ENCODE measurements at regions not wholly inside any gene's neighbourhood (a gene's known extent, or its start where the extent isn't known, plus 50 kb on each side); places are given as distances from the start of the nearest gene placed in this dataset.
"Not testable (repeated sequence)": the region's sequence is repeated elsewhere in the genome, so short reads cannot be mapped to it uniquely, and the experiment has no call there.

GRCh38 chr9:33623658-33624586, 99.9 kb downstream of the ANKRD18B start:
- intact Hi-C loops (cut with DNase I): loop anchor here (1.0 kb wide), 1 partner anchor 98 kb away; no protein-coding TSS in a partner anchor
- DNase-seq (ENCODE audit: missing footprints) (peak; percentile 65), ATAC-seq (peak; percentile 70)

GRCh38 chr9:33628318-33628717, 104.3 kb downstream of the ANKRD18B start:
- ATAC-seq; intact Hi-C loops (cut with DNase I); DNase-seq (ENCODE audit: missing footprints): not testable (repeated sequence)

GRCh38 chr9:33628865-33629410, 104.9 kb downstream of the ANKRD18B start:
- ATAC-seq: no peak
- intact Hi-C loops (cut with DNase I): no loop called here
- DNase-seq (ENCODE audit: missing footprints): no peak

- intact Hi-C loops (cut with DNase I): no loop called here
- no peak for DNase-seq (ENCODE audit: missing footprints)
- no peak for ATAC-seq
Observed at GRCh38 chr9:33633636-33634035, 109.6 kb downstream of the ANKRD18B start.

GRCh38 chr9:33637881-33638280, 113.8 kb downstream of the ANKRD18B start:
- intact Hi-C loops (cut with DNase I): no loop called here
- no peak for DNase-seq (ENCODE audit: missing footprints)
- no peak for ATAC-seq

- ATAC-seq: no peak
- intact Hi-C loops (cut with DNase I): no loop called here
- no peak for DNase-seq (ENCODE audit: missing footprints)
Observed at GRCh38 chr9:33638391-33638915, 114.4 kb downstream of the ANKRD18B start.

GRCh38 chr9:33645706-33646105, 121.7 kb downstream of the ANKRD18B start:
- ATAC-seq: no peak
- no peak for DNase-seq (ENCODE audit: missing footprints)
- intact Hi-C loops (cut with DNase I): no loop called here

GRCh38 chr9:33649463-33649862, 125.4 kb downstream of the ANKRD18B start:
- DNase-seq (ENCODE audit: missing footprints) (no peak), ATAC-seq (no peak)
- intact Hi-C loops (cut with DNase I): no loop called here

- intact Hi-C loops (cut with DNase I): no loop called here
- no peak for DNase-seq (ENCODE audit: missing footprints)
- no peak for ATAC-seq
Observed at GRCh38 chr9:33651125-33651524, 127.1 kb downstream of the ANKRD18B start.

- intact Hi-C loops (cut with DNase I): no loop called here
- ATAC-seq: no peak
- DNase-seq (ENCODE audit: missing footprints): no peak
Observed at GRCh38 chr9:33659921-33660320, 135.4 kb upstream of the PRSS3 start.

- DNase-seq (ENCODE audit: missing footprints) (no peak), ATAC-seq (no peak)
- intact Hi-C loops (cut with DNase I): no loop called here
Observed at GRCh38 chr9:33660772-33661171, 134.6 kb upstream of the PRSS3 start.

GRCh38 chr9:33661176-33661575, 134.2 kb upstream of the PRSS3 start:
- ATAC-seq: no peak
- intact Hi-C loops (cut with DNase I): no loop called here

GRCh38 chr9:33662871-33663270, 132.5 kb upstream of the PRSS3 start:
- ATAC-seq (no peak), DNase-seq (ENCODE audit: missing footprints) (no peak)
- intact Hi-C loops (cut with DNase I): no loop called here

More at GRCh38 chr9:33661176-33661575, 134.2 kb upstream of the PRSS3 start:
- DNase-seq (ENCODE audit: missing footprints): no peak

- DNase-seq (ENCODE audit: missing footprints); intact Hi-C loops (cut with DNase I); ATAC-seq: not testable (repeated sequence)
Observed at GRCh38 chr9:33676194-33676745, 119.1 kb upstream of the PRSS3 start.

- ATAC-seq: peak; percentile 63
- intact Hi-C loops (cut with DNase I): no loop called here
- peak; percentile 61 for DNase-seq (ENCODE audit: missing footprints)
Observed at GRCh38 chr9:33676746-33677505, 118.4 kb upstream of the PRSS3 start.

- DNase-seq (ENCODE audit: missing footprints) (no peak), ATAC-seq (no peak)
- intact Hi-C loops (cut with DNase I): no loop called here
Observed at GRCh38 chr9:33677506-33677809, 117.9 kb upstream of the PRSS3 start.

GRCh38 chr9:33677961-33678360, 117.4 kb upstream of the PRSS3 start:
- intact Hi-C loops (cut with DNase I): no loop called here
- DNase-seq (ENCODE audit: missing footprints) (no peak), ATAC-seq (no peak)

GRCh38 chr9:33682551-33682950, 112.8 kb upstream of the PRSS3 start:
- DNase-seq (ENCODE audit: missing footprints): no peak
- intact Hi-C loops (cut with DNase I): no loop called here
- ATAC-seq: no peak

- ATAC-seq (no peak), DNase-seq (ENCODE audit: missing footprints) (no peak)
- intact Hi-C loops (cut with DNase I): no loop called here
Observed at GRCh38 chr9:33684831-33685230, 110.5 kb upstream of the PRSS3 start.

All from Right ventricle myocardium inferior (tissue), 1 donor.